Midbrain (tissue), 1 donor: ENCODE measurements at regions not wholly inside any gene's neighbourhood (a gene's known extent, or its start where the extent isn't known, plus 50 kb on each side); places are given as distances from the start of the nearest gene placed in this dataset.

Experiments
- DNase-seq: peaks from one replicate; lab custom pipeline; 2025; lab: John Stamatoyannopoulos, UW

- DNase-seq: no peak
Measured at GRCh38 chr11:19336331-19336730, 95.6 kb upstream of the E2F8 start.

- no peak for DNase-seq
Measured at GRCh38 chr11:19332476-19332875, 91.7 kb upstream of the E2F8 start.

GRCh38 chr11:19330416-19330815, 89.7 kb upstream of the E2F8 start:
- DNase-seq: no peak

GRCh38 chr11:19329970-19330369, 89.2 kb upstream of the E2F8 start:
- DNase-seq: no peak

- DNase-seq: no peak
Measured at GRCh38 chr11:19328586-19329311, 88.0 kb upstream of the E2F8 start.

GRCh38 chr11:19327280-19327679, 86.5 kb upstream of the E2F8 start:
- DNase-seq: no peak

GRCh38 chr11:19326499-19326898, 85.8 kb upstream of the E2F8 start:
- DNase-seq: no peak

GRCh38 chr11:19323502-19323901, 82.8 kb upstream of the E2F8 start:
- DNase-seq: no peak

- no peak for DNase-seq
Measured at GRCh38 chr11:19321351-19321750, 80.6 kb upstream of the E2F8 start.

GRCh38 chr11:19320827-19321226, 80.1 kb upstream of the E2F8 start:
- no peak for DNase-seq

GRCh38 chr11:19316434-19316833, 75.7 kb upstream of the E2F8 start:
- peak; percentile 13 for DNase-seq

- no peak for DNase-seq
Measured at GRCh38 chr11:19315511-19315910, 74.8 kb upstream of the E2F8 start.

GRCh38 chr11:19313140-19313539, 72.4 kb upstream of the E2F8 start:
- DNase-seq: no peak

- peak; percentile 85 for DNase-seq
Measured at GRCh38 chr11:19311308-19312030, 70.7 kb upstream of the E2F8 start.

- no peak for DNase-seq
Measured at GRCh38 chr11:19307498-19307897, 66.8 kb upstream of the E2F8 start.

GRCh38 chr11:19306179-19306944, 65.6 kb upstream of the E2F8 start:
- no peak for DNase-seq

GRCh38 chr11:19301361-19301760, 60.6 kb upstream of the E2F8 start:
- DNase-seq: no peak

GRCh38 chr11:19294444-19294843, 53.7 kb upstream of the E2F8 start:
- DNase-seq: no peak

- DNase-seq: no peak
Measured at GRCh38 chr11:19291064-19291463, 50.3 kb upstream of the E2F8 start.
